HCT116 (cell line): ENCODE measurements at regions not wholly inside any gene's neighbourhood (a gene's known extent, or its start where the extent isn't known, plus 50 kb on each side); places are given as distances from the start of the nearest gene placed in this dataset.

Experiments used
- ATAC-seq: fragments of 200-7000 bp; cut with Tn5 transposase; 2 replicates; pipeline ENCODE4 v1.9.1; 2020; ENCODE audit warnings: mild to moderate bottlenecking, moderate library complexity
- BruUV-seq: library from RNA; stranded (reverse); fragments of 400-500 nt; replicated peaks from 2 replicates; lab custom pipeline; 2021; lab: Mats Ljungman, UMichigan
- CTCF ChIA-PET: fragments of 300-600 bp; sonication (Branson Sonifier 250); formaldehyde crosslinking; loops from one replicate; lab custom pipeline; 2021; ENCODE audit warnings: antibody characterized with exemption; lab: Charles Lee
- POLR2A ChIA-PET: fragments of 300-600, 350-600 bp; sonication (Branson Sonifier 250); formaldehyde crosslinking; loops from one replicate; lab custom pipeline; 2021; ENCODE audit warnings: antibody characterized with exemption; lab: Charles Lee
- RAD21 ChIA-PET, 2 experiments: fragments of 300-600 bp; sonication (Branson Sonifier 250); formaldehyde crosslinking; loops; one replicate each; lab custom pipeline; 2023; ENCODE audit warnings: low total read pairs in 2 of 2; ENCODE audit not compliant: uncharacterized antibody in 2 of 2, unreplicated experiment in 2 of 2, low non-redundant PET in 1 of 2; lab: Charles Lee
- DNase-seq: peaks from one replicate; pipeline ENCODE4 v3.0.0-alpha.2; 2010; ENCODE audit warnings: low read depth, low spot score
- H2AFZ ChIP-seq: fragments of 200-600 bp; shearing (Covaris generic), sonication (generic); 2 replicates; pipeline ENCODE4 v1.6.1; 2017; ENCODE audit warnings: low read depth, mixed run types, mixed read lengths, antibody characterized with exemption, low read length; ENCODE audit not compliant: poor library complexity, severe bottlenecking
- H3K27ac ChIP-seq: 2 replicates; pipeline ENCODE4 v1.5.1; 2012; ENCODE audit warnings: low read depth, low read length
- H3K27me3 ChIP-seq: fragments of 200-600 bp; sonication (generic); 2 replicates; pipeline ENCODE4 v1.6.1; 2016; ENCODE audit warnings: mixed run types, low read length, mixed read lengths; ENCODE audit not compliant: insufficient read depth
- H3K36me3 ChIP-seq, 2 experiments: fragments of 200-500 bp in 1 of 2; fragments of 200-600 bp in 1 of 2; sonication (Bioruptor generic) in 1 of 2; sonication (generic) in 1 of 2; 2 replicates each; pipeline versions ENCODE4 v1.5.1 to v1.6.1; 2014 to 2016; ENCODE audit warnings: low read length in 2 of 2, inconsistent platforms in 1 of 2, mixed read lengths in 1 of 2, mixed run types in 1 of 2; ENCODE audit not compliant: insufficient read depth in 2 of 2, control insufficient read depth in 1 of 2
- H3K4me1 ChIP-seq, 2 experiments: fragments of 200-600 bp in 1 of 2; sonication (generic) in 1 of 2; 2 replicates each; pipeline versions ENCODE4 v1.5.1 to v1.6.1; 2012 to 2017; ENCODE audit warnings: low read length in 2 of 2, inconsistent platforms in 1 of 2, mild to moderate bottlenecking in 1 of 2, mixed read lengths in 1 of 2, mixed run types in 1 of 2, moderate library complexity in 1 of 2; ENCODE audit not compliant: insufficient read depth in 2 of 2, control insufficient read depth in 1 of 2
- H3K4me2 ChIP-seq: fragments of 200-600 bp; sonication (generic); 2 replicates; pipeline ENCODE4 v1.6.1; 2017; ENCODE audit warnings: mixed run types, low read length, mixed read lengths
- H3K4me3 ChIP-seq, 2 experiments: fragments of 200-600 bp in 1 of 2; sonication (generic) in 1 of 2; replicated peaks in 1 of 2; 2 replicates each; pipeline ENCODE4 v1.5.1; 2011 to 2016; ENCODE audit warnings: low read length in 2 of 2, control low read depth in 1 of 2, low read depth in 1 of 2, mild to moderate bottlenecking in 1 of 2, mixed read lengths in 1 of 2, mixed run types in 1 of 2
- H3K79me2 ChIP-seq: fragments of 200-600 bp; sonication (generic); 2 replicates; pipeline ENCODE4 v1.6.1; 2017; ENCODE audit warnings: mild to moderate bottlenecking, mixed run types, low read length, moderate library complexity, mixed read lengths; ENCODE audit not compliant: insufficient read depth
- H3K9ac ChIP-seq: fragments of 200-600 bp; sonication (generic); 2 replicates; pipeline ENCODE4 v1.6.1; 2016; ENCODE audit warnings: low read length, mixed read lengths
- H3K9me2 ChIP-seq: fragments of 200-600 bp; sonication (generic), shearing (Covaris generic); 2 replicates; pipeline ENCODE4 v1.6.1; 2017; ENCODE audit warnings: mixed run types, mild to moderate bottlenecking, moderate library complexity; ENCODE audit not compliant: insufficient read depth
- H3K9me3 ChIP-seq, 2 experiments: fragments of 200-500 bp in 1 of 2; fragments of 200-600 bp in 1 of 2; sonication (Bioruptor generic) in 1 of 2; sonication (generic) in 1 of 2; 2 replicates each; pipeline ENCODE4 v1.6.1; 2014 to 2017; ENCODE audit warnings: low read length in 2 of 2, mixed read lengths in 2 of 2, inconsistent platforms in 1 of 2, low read depth in 1 of 2, mild to moderate bottlenecking in 1 of 2, mixed run types in 1 of 2, moderate library complexity in 1 of 2; ENCODE audit not compliant: control insufficient read depth in 1 of 2, insufficient read depth in 1 of 2
- H4K20me1 ChIP-seq: fragments of 200-600 bp; sonication (generic), shearing (Covaris generic); 2 replicates; pipeline ENCODE4 v1.6.1; 2017; ENCODE audit warnings: mixed run types, mild to moderate bottlenecking, moderate library complexity; ENCODE audit not compliant: insufficient read depth
- ATF3 ChIP-seq: IDR thresholded peaks from 2 replicates; pipeline ENCODE4 v1.6.1; 2012
- EZH2 ChIP-seq: fragments of 200-600 bp; sonication (generic); IDR thresholded peaks from 2 replicates; pipeline ENCODE4 v1.6.1; 2017; ENCODE audit warnings: antibody characterized with exemption, mixed run types
- EZH2phosphoT487 ChIP-seq: fragments of 200-600 bp; IDR thresholded peaks from 2 replicates; pipeline ENCODE4 v1.6.1; 2018; ENCODE audit warnings: antibody characterized with exemption, borderline replicate concordance
- FOSL1 ChIP-seq: IDR thresholded peaks from 2 replicates; pipeline ENCODE4 v1.6.1; 2012; ENCODE audit warnings: low read depth
- POLR2A ChIP-seq: IDR thresholded peaks from 2 replicates; pipeline ENCODE4 v1.7.0; 2011; ENCODE audit warnings: borderline replicate concordance; ENCODE audit not compliant: insufficient read depth, insufficient read length; ENCODE audit errors: extremely low read depth
- POLR2AphosphoS5 ChIP-seq: IDR thresholded peaks from 2 replicates; pipeline ENCODE4 v1.6.1; 2011; ENCODE audit warnings: mild to moderate bottlenecking, low read depth, low read length, moderate library complexity
- SP1 ChIP-seq: IDR thresholded peaks from 2 replicates; pipeline ENCODE4 v1.6.1; 2012; ENCODE audit warnings: low read depth
- SRF ChIP-seq: IDR thresholded peaks from 2 replicates; pipeline ENCODE4 v1.6.1; 2012; ENCODE audit warnings: low read depth
- TCF7L2 ChIP-seq: IDR thresholded peaks from 2 replicates; pipeline ENCODE4 v1.7.0; 2011; ENCODE audit warnings: borderline replicate concordance, inconsistent platforms; ENCODE audit not compliant: insufficient read depth, insufficient read length; ENCODE audit errors: extremely low read depth
- ZBTB33 ChIP-seq: IDR thresholded peaks from 2 replicates; pipeline ENCODE4 v1.6.1; 2011; ENCODE audit warnings: mild to moderate bottlenecking, low read length, moderate library complexity; ENCODE audit not compliant: insufficient replicate concordance; ENCODE audit errors: extremely low read depth
- intact Hi-C: fragments of 100-400 bp; cut with micrococcal nuclease; formaldehyde crosslinking; loops from 2 replicates; pipeline ENCODE4 v1.10.0; 2022

DNA sequence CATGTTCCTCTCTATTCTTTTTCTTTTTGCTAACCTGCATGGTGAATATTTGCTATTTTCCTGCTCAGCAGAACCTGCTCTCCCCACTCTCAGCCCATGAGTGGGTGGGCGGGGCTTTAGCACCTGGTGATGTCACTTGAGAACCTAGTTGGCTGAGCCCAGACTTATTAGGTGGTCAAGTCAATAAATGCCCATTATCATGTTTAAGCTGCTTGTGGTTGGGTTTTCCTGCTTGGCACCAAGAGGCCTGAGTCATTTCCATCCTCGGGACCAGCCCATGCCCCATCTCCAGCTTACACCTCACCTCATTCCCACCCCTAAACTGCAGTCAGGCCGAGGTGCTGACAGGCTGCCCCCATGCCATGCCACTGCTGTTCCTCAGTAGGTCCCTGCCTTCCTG lies 226.6 kb downstream of the ANKRD30B start:
- H3K27ac ChIP-seq = no peak overlapping the region
- H3K36me3 ChIP-seq = no peaks in the 10 kb centered on the region
- H3K9me2 ChIP-seq = no peaks in the 10 kb centered on the region
- no peak overlapping the region for H3K4me2 ChIP-seq
- ChIA-PET CTCF (no interaction called here), RAD21 (no interaction called here), POLR2A (no interaction called here)
- intact Hi-C loops = no loop called here
- no peak for DNase-seq
- H2AFZ ChIP-seq = no peak overlapping the region
- H4K20me1 ChIP-seq = no peaks in the 10 kb centered on the region
- BruUV-seq = no TSS peak
- TF ChIP-seq TCF7L2 (no peak), FOSL1 (no peak), SRF (no peak)
- no peaks in the 10 kb centered on the region for H3K4me1 ChIP-seq
- no peak overlapping the region for H3K9ac ChIP-seq
- H3K4me3 ChIP-seq = no peak overlapping the region
- no peaks in the 10 kb centered on the region for H3K79me2 ChIP-seq
- ATAC-seq = no peak
- no peaks in the 10 kb centered on the region for H3K27me3 ChIP-seq
- peaks cover 0 to 8% of the 10 kb centered on the region in 2 experiments; a peak in 2 of 4 replicates for H3K9me3 ChIP-seq

- H3K4me2 ChIP-seq = no peak overlapping the region
- H3K27ac ChIP-seq = no peak overlapping the region
- H3K27me3 ChIP-seq = no peaks in the 10 kb centered on the region
- DNase-seq (no peak), ATAC-seq (no peak)
- H3K36me3 ChIP-seq = no peaks in the 10 kb centered on the region
- BruUV-seq = no TSS peak
- H3K4me3 ChIP-seq = no peak overlapping the region
- intact Hi-C loops = no loop called here
- H3K9me2 ChIP-seq = no peaks in the 10 kb centered on the region
- CTCF ChIA-PET = no interaction called here
- TF ChIP-seq ATF3 (no peak), ZBTB33 (no peak), EZH2 (no peak), POLR2AphosphoS5 (no peak), TCF7L2 (no peak), EZH2phosphoT487 (no peak), POLR2A (no peak), SP1 (no peak)
- no peak overlapping the region for H3K9ac ChIP-seq
- H2AFZ ChIP-seq = no peak overlapping the region
- RAD21 ChIA-PET = no interaction called here
- H4K20me1 ChIP-seq = no peaks in the 10 kb centered on the region
- H3K79me2 ChIP-seq = no peaks in the 10 kb centered on the region
- POLR2A ChIA-PET = no interaction called here
- H3K4me1 ChIP-seq = no peaks in the 10 kb centered on the region
- peaks cover 0 to 8% of the 10 kb centered on the region in 2 experiments; a peak in 2 of 4 replicates for H3K9me3 ChIP-seq
Observed at GRCh38 chr18:14975431-14975830, 227.5 kb downstream of the ANKRD30B start.
